Stomach smooth muscle (tissue), 2 donors: ENCODE measurements at regions not wholly inside any gene's neighbourhood (a gene's known extent, or its start where the extent isn't known, plus 50 kb on each side); places are given as distances from the start of the nearest gene placed in this dataset.

Experiments
- H3K27ac ChIP-seq: one replicate; pipeline ENCODE4 v1.7.0; 2013; ENCODE audit warnings: mild to moderate bottlenecking, low read length, inconsistent platforms
- H3K27me3 ChIP-seq, 2 donors: one replicate each; pipeline ENCODE4 v1.7.0; 2013; ENCODE audit warnings: low read length in 2 of 2; ENCODE audit not compliant: insufficient read depth in 2 of 2, control insufficient read depth in 1 of 2
- H3K36me3 ChIP-seq, 2 donors: one replicate each; pipeline ENCODE4 v1.7.0; 2013; ENCODE audit warnings: low read length in 2 of 2; ENCODE audit not compliant: control insufficient read depth in 2 of 2, insufficient read depth in 2 of 2
- H3K4me1 ChIP-seq: one replicate; pipeline ENCODE4 v1.7.0; 2013; ENCODE audit warnings: low read length; ENCODE audit not compliant: control insufficient read depth, insufficient read depth
- H3K4me3 ChIP-seq, 2 donors: one replicate each; pipeline ENCODE4 v1.7.0; 2013; ENCODE audit warnings: low read length in 2 of 2
- H3K9ac ChIP-seq, 2 donors: one replicate each; pipeline ENCODE4 v1.7.0; 2013; ENCODE audit warnings: low read length in 2 of 2, mild to moderate bottlenecking in 1 of 2
- H3K9me3 ChIP-seq, 2 donors: one replicate each; pipeline ENCODE4 v1.7.0; 2013; ENCODE audit warnings: low read length in 2 of 2; ENCODE audit not compliant: control insufficient read depth in 2 of 2
- donor health status: healthy.
- donor health status: Pancreatic carcinoma.

GRCh38 chr18:67200665-67201064, 315.9 kb downstream of the DSEL start:
- no peaks in the 10 kb centered on the region for H3K4me1 ChIP-seq
- no peak overlapping the region for H3K4me3 ChIP-seq
- H3K27me3 ChIP-seq: no peaks in the 10 kb centered on the region
- H3K27ac ChIP-seq: no peak overlapping the region
- no peak overlapping the region for H3K9ac ChIP-seq
- no peaks in the 10 kb centered on the region for H3K9me3 ChIP-seq
- no peaks in the 10 kb centered on the region for H3K36me3 ChIP-seq

DNA sequence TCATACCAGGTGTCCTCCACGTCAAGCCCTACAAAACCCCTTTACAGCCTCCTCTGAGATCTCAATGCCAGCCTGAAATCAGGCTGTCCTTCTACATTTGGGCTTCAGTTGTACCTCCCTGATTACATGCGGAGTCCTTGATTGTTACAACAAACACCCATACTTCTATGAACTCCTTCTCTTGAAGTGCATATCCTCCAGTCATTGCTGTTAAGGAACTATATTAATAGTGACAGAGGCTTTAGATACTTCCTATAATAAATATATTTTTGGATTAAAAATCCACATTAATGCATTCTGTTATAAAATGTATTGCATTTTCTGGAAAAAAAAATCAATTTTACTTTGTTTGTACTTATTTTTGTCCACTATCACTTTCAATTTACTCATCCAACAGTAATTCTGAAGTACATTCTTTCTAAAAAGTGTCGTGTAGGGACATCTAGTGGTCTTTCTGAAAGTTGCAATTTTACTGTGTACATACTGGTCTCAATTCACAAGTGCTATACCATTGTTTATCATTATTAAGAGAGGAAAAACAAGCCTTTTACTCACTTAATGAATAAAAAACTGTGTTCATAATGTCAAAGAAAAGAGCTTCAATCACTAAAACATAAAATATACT, 316.4 kb downstream of the DSEL start:
- no peak overlapping the region for H3K9ac ChIP-seq

GRCh38 chr18:67194886-67195285, 321.6 kb downstream of the DSEL start:
- H3K36me3 ChIP-seq: no peaks in the 10 kb centered on the region
- H3K27me3 ChIP-seq: no peaks in the 10 kb centered on the region
- no peaks in the 10 kb centered on the region for H3K4me1 ChIP-seq
- no peaks in the 10 kb centered on the region for H3K9me3 ChIP-seq
- no peak overlapping the region for H3K9ac ChIP-seq
- no peak overlapping the region for H3K4me3 ChIP-seq
- H3K27ac ChIP-seq: no peak overlapping the region

More for the DNA sequence above, 316.4 kb downstream of the DSEL start:
- Histone ChIP-seq H3K27ac (no peak overlapping the region), H3K9me3 (no peaks in the 10 kb centered on the region), H3K27me3 (no peaks in the 10 kb centered on the region), H3K4me1 (no peaks in the 10 kb centered on the region), H3K4me3 (no peak overlapping the region), H3K36me3 (no peaks in the 10 kb centered on the region)

- Histone ChIP-seq H3K4me1 (no peaks in the 10 kb centered on the region), H3K9me3 (no peaks in the 10 kb centered on the region), H3K9ac (no peak overlapping the region), H3K27me3 (no peaks in the 10 kb centered on the region), H3K27ac (no peak overlapping the region), H3K4me3 (no peak overlapping the region), H3K36me3 (no peaks in the 10 kb centered on the region)
These were observed 324.0 kb downstream of the DSEL start for GRCh38 chr18:67192535-67192934.

- Histone ChIP-seq H3K4me3 (no peak overlapping the region), H3K9ac (no peak overlapping the region), H3K4me1 (no peaks in the 10 kb centered on the region), H3K27ac (no peak overlapping the region), H3K9me3 (no peaks in the 10 kb centered on the region), H3K27me3 (no peaks in the 10 kb centered on the region), H3K36me3 (no peaks in the 10 kb centered on the region)
These were observed 333.1 kb downstream of the DSEL start for GRCh38 chr18:67183398-67183797.

GRCh38 chr18:67179726-67180125, 336.8 kb downstream of the DSEL start:
- Histone ChIP-seq H3K36me3 (no peaks in the 10 kb centered on the region), H3K9ac (no peak overlapping the region), H3K9me3 (no peaks in the 10 kb centered on the region), H3K27ac (no peak overlapping the region), H3K4me3 (no peak overlapping the region), H3K27me3 (no peaks in the 10 kb centered on the region), H3K4me1 (no peaks in the 10 kb centered on the region)

DNA sequence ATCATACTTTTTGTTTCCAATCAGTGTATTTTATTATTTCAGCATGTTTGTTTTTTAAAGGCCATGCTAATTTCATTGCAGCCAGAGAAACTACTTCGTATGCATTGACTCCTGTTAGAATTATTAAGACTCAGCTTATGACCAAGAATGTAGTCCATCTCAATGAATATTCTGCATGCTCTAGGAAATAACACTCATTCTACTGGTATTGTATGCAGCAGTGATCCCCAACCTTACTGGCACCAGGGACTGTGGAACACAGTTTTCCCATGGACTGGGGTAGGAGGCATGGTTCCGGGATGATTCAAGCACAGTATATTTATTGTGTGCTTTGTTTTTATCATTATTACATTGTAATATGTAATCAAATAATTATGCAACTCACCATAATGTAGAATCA, 356.9 kb downstream of the DSEL start:
- Histone ChIP-seq H3K27ac (no peak overlapping the region), H3K4me3 (no peak overlapping the region), H3K4me1 (no peaks in the 10 kb centered on the region), H3K9me3 (no peaks in the 10 kb centered on the region), H3K36me3 (no peaks in the 10 kb centered on the region), H3K9ac (no peak overlapping the region), H3K27me3 (no peaks in the 10 kb centered on the region)

DNA sequence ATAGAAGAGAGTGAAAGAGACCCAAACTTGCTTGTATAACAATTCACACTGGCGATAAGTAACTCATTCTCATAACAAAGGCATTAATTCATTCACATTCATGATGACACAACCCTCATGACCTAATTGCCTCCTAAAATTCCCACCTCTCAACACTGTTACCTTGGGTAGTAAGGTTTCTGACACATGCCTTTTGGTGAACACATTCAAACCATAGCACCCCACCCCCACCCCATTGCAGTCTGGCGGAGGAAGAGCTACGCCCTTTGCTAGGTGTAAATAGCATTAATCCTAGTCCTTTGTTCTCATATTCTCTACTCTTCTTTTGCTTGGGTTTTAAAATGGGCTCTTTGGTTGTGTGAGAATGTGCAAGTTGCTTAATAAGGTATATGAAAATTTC, 361.5 kb downstream of the DSEL start:
- H3K9me3 ChIP-seq: no peaks in the 10 kb centered on the region
- no peak overlapping the region for H3K4me3 ChIP-seq
- H3K27me3 ChIP-seq: no peaks in the 10 kb centered on the region
- H3K27ac ChIP-seq: no peak overlapping the region
- no peaks in the 10 kb centered on the region for H3K4me1 ChIP-seq
- H3K36me3 ChIP-seq: no peaks in the 10 kb centered on the region
- H3K9ac ChIP-seq: no peak overlapping the region

DNA sequence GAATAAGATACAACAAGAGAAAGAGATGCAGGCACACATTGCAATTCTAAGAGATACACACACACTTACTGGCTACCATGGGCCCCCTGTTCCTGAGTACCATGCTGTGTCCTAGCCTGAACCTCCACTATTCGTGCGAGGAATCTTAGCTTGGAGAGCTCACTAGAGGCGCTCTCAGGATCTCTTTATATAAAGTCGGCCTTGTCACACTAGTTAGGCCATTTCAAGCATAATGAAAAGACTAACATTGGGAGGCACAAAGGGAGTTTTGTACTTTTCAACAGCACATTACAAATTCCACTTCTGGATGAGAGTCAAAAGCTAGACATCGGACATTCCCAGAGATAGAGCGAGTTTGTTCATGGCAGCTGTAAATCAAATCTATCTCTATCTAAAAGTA, 365.2 kb downstream of the DSEL start:
- H3K27me3 ChIP-seq: no peaks in the 10 kb centered on the region
- H3K27ac ChIP-seq: no peak overlapping the region
- no peak overlapping the region for H3K4me3 ChIP-seq
- H3K4me1 ChIP-seq: no peaks in the 10 kb centered on the region
- H3K9me3 ChIP-seq: no peaks in the 10 kb centered on the region
- no peaks in the 10 kb centered on the region for H3K36me3 ChIP-seq
- H3K9ac ChIP-seq: no peak overlapping the region

DNA sequence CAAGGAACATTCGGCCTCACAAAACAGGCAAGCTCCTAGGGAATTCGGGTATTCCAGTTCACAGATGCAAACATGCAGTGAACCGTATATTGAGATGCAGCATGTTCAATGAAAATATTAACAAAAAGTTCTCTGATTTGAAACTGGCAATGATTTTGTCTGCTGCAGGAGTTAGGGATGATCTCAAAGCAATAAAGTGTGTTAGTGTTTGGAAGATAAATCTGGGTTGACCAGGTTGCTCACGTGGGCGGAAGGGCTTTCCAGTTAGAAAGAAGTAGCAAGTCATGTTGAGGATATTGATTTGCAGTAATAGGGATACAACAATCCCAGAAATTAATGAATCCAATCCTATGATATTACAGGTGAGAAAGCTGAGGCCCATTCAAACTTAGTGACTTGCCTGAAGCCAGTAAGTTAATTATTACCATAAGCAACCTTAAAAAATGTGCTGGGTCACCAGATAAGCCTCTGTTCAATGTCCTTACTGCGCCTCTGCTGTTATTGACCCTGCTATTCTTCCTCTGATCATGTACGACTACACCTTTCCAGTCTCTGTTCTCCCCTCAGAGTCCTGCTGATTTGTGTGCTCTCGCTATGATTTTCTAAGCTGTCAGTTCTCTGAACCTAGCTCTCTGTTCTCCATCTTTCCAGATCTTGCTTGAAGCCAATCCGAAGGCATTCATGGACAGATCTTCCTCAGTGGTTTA, 370.8 kb downstream of the DSEL start:
- H3K36me3 ChIP-seq: no peaks in the 10 kb centered on the region
- H3K9me3 ChIP-seq: no peaks in the 10 kb centered on the region
- H3K9ac ChIP-seq: no peak overlapping the region
- H3K4me1 ChIP-seq: no peaks in the 10 kb centered on the region
- H3K4me3 ChIP-seq: no peak overlapping the region
- no peaks in the 10 kb centered on the region for H3K27me3 ChIP-seq
- no peak overlapping the region for H3K27ac ChIP-seq

DNA sequence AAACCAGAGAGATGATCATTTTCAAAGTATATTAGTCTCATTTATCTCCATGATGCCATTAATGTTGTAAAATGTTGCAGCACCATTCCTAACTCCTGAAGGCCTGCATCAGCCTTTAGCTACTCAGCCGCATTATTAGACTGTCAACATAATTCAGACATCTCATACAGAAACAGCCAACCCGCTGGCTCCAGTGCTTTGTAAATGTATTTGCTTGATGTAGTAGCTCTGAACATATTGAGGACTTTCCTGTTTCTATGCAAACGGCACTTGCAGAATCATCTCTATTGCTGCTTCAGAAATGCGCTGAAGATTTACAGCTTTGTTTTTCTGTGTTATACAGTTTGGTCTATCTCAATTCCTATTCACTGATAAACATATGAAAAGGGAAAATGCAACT, 372.2 kb downstream of the DSEL start:
- no peak overlapping the region for H3K27ac ChIP-seq
- no peaks in the 10 kb centered on the region for H3K9me3 ChIP-seq
- H3K4me3 ChIP-seq: no peak overlapping the region
- no peaks in the 10 kb centered on the region for H3K27me3 ChIP-seq
- H3K9ac ChIP-seq: no peak overlapping the region
- no peaks in the 10 kb centered on the region for H3K4me1 ChIP-seq
- no peaks in the 10 kb centered on the region for H3K36me3 ChIP-seq
